Inflammatory macrophage treated with lipopolysaccharide for 1 hour (primary cell): ENCODE measurements at regions not wholly inside any gene's neighbourhood (a gene's known extent, or its start where the extent isn't known, plus 50 kb on each side); places are given as distances from the start of the nearest gene placed in this dataset.

Experiments
- DNase-seq, 2 donors: peaks; one replicate each; pipeline ENCODE4 v3.0.0-alpha.2; 2020 to 2022

DNA sequence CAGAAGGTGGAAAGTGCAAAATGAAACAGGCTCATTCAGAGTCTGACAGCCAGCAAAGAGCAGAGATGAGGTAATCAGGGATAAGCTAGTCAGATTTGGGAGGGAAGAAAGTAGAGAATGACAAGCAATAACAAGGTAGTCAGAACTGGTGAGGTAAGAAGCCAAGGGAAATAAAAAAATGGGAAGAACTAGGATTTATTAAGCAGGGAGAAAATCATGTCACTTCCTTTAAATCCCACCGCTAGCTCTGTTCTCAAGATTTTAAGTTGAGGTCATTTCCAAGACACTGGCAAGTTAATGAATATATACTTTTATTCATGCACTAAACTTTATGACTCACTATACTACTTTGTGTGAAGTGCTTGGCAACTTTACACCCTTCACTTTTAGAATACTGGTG is 1106.8 kb downstream of the IGSF11 start:
- DNase-seq: no peak

DNA sequence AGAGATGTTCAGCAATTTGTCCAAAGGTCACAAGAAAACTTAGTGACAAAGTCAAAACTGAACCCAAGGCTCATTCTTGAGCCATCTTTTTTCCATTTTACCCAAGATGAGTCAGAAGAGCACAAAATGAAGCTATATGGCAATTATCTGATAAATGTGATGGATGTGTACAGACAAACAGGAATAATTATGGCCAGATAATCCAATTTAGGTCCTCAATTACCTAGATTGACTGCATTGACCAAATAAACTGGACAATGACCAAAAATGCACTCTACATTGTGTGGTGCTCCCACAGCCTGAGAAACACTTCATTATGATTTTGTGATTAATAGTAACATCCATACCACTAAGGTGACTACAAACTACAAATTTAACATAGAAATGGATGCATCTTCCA is 1105.8 kb downstream of the IGSF11 start:
- no peak for DNase-seq

DNA sequence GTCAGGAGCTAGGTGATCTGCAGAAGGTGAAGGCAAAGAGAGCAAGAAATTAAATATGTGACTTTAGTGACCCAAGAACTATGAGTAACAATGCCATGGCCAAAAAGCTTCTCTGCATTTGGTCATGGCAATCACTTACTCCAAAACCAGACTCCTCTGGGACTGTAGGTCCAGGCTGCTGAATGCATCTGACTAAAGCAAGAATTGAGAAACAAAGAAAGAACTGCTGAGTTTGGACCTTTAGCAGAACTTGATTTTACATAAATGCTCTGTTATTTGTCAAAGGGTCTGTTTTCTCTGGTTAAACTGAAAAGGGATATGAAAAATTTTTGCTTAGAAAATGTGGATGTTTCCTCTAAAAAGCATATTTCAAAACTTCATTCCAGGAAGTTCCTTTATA is 1102.2 kb downstream of the IGSF11 start:
- no peak for DNase-seq

GRCh38 chr3:117936159-117936558 is 1098.5 kb downstream of the IGSF11 start:
- no peak for DNase-seq

DNA sequence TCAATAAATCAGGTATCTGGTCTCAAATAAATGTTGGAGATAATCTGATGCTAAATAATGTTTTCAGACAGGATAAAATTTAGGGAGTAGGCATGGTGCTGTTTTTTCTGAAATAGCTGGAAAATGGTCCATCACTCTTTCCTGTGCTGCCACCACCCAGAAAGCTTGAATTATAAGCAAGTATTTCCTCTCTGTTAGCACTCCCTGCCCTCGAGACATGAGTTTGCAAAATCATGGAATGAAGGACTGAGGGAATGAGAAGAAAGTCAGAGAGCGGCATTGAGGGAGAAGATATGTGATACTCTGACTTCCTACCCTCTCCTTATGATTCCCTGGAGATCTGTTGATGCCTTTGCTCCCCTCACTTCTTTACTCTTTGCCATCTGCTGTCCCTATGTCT is 1095.7 kb downstream of the IGSF11 start:
- no peak for DNase-seq

DNA sequence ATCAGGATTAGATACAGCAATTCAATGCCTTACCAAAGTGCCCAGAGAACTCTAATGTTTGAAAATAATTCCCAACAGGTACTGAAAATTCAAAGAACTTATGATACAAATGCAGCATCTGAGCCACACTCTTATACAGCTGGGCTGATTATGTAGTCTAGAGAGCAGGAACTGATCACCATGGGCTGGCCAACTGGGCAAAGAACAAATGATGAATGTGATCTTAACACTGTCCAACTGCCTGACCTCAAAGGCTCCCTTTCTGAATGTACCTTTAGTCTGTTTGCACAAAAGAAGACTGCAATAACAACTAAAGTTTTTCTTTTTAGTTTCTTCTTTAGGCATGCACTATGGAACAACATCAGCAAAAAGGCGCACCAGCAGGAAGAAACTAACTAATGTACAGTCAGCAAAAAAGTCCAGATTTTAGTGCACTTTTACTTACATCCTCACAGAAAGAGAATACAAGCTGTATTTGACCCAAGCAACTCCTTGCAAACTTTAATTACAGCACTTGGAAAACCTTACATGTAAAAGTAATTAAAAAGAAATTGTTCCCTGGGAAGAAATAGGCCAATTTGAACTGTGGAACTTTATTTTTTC is 1095.1 kb downstream of the IGSF11 start:
- no peak for DNase-seq

DNA sequence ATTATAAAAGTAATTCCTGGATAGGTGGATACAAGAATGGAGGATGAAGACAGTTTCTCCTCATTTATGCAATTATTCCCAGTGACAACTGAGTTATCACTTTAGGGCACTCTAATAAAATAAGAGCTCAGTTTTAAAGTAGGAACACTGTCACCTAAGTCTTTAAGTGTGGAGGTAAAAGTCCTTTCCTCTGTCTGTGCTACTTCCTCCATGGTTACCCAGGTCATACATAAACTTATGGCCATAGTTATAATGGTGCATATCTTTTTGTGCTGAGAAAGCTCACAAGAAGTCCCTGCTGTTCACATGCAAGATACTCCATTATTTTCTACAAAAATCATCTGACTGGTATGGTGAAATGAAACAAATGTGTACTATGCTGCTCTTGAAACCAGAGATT is 1093.6 kb downstream of the IGSF11 start:
- DNase-seq: no peak

- DNase-seq: no peak
Measured at GRCh38 chr3:117941756-117942155, 1092.9 kb downstream of the IGSF11 start.

DNA sequence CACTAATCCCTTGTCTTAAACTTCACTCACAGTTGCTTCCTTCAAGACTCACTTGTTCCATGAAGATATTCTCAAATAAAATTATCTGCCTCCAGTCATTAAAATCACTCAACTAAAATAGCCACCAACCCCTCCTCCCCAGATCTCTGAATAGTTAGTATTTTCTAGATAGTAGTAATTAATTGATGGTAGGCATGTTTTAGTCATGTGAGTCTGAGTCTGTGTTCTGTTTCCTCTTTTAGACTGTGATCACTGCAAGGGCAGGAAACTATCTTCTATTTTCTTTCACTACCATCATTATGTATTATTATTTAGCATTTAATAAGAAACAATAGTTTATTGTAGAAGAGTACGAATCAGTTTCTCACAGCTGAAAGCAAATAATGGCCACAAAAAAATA is 1080.5 kb downstream of the IGSF11 start:
- no peak for DNase-seq

GRCh38 chr3:117955196-117955595 is 1079.5 kb downstream of the IGSF11 start:
- no peak for DNase-seq

DNA sequence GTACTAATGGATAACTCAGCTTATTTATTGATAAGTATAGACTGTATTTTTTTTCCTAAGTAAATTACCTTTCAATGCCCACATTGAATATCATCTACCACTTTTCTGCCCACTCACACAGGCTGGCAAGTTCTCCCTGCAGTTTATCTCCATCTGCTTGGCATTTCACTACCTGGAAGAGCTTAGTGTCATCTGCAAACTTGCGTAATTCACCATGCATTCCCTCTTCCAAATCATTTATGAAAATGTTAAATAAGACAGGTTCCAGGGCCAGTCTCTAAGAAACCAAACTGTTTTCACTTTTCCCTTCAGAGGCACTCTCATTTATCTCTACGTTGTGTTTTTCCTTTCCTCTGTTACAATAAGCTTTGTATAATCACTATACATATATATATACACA is 1076.6 kb downstream of the IGSF11 start:
- no peak for DNase-seq

DNA sequence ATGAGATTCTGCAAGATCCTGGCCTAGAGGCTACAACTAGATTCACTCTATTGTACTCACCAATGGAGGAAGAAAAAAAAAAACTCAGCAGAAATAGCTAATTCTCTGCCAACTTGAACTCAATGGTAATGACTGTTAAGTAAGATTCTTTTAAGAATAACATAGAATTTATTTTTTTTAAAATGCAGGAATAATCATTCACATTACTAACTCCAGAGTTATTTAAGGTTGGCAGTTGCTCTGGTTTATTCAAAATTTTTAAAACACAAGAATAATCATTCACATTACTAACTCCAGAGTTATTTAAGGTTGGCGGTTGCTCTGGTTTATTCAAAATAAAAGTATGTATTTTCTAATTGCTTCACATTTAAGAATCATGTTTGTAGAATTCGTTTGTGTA is 1071.9 kb downstream of the IGSF11 start:
- DNase-seq: no peak

- no peak for DNase-seq
Measured at GRCh38 chr3:117963858-117964257, 1070.8 kb downstream of the IGSF11 start.

DNA sequence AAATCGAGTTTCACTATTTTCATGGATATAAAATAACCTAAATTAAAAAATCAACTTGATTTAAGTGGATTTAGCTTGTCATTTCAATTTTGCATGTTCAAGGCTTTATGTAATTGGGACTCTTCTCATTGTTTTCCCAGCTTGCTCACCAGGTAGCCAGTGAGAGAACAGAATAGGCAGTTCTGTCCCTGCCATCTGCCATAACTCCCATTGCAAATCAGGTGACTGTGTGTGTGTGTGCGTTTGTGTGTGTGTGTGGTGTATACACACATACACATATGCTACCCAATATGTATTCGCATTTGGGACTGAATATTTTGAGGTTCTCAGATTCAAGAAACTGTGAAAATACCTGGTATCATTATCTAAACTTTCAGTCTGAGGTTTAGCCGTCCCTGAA is 1069.8 kb downstream of the IGSF11 start:
- DNase-seq: no peak

GRCh38 chr3:117977504-117978228 is 1057.0 kb downstream of the IGSF11 start:
- DNase-seq: no peak

GRCh38 chr3:117979466-117979865 is 1055.2 kb downstream of the IGSF11 start:
- DNase-seq: no peak

DNA sequence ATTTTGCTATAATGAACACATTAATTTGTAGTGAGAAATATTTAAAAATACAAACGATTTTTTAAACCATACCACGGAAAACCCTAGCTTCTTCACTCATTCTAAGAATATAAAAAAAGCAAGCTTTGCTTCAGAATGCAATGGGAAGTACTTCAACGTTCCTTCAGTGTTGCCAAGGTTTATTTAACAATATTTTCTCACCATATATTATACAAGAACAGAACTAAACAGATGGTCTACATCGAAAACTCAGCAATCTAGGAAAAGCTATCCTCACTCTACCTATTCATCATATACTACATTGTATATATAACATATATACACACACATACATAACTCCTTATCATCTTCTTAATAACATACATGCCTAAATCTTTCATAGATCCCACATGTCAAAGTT is 1047.4 kb downstream of the IGSF11 start:
- no peak for DNase-seq

DNA sequence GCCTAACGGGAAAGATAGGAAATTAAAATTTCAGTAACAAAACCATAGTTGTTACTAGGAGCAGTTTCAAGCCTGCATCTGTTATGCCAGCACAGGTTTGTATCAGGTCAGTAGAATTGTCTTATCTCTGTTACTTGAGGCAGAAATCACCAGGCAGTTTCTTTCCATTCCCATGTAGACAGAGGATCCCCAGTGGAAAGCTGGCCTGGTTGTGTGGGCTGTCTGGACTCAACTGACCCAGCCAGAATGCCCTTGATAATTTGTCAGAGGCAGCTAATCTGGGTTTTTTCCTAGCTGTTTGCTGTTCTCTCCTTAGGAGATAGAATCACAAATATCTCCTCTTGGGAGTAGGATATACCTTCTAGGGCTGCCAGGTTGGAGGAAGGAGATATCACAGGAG is 1044.7 kb downstream of the IGSF11 start:
- no peak for DNase-seq

DNA sequence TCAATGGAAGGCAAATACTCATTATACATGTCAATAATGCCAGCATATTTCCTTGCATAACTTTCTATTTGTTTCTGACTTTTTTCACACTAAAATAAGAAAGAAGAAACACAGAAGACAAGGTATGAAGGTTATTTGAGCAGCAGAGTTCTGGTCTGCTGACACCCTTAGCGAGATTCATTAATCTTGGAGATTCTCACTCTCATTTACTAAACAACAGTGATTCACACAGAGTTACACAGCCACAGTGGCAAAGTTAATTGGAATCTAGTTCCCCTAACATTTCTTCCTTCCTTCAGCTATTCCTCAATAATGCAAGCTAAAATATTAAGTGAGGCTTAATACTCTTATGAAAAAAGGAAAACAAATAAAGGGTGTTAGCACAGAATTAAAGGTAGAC is 1044.0 kb downstream of the IGSF11 start:
- no peak for DNase-seq

- DNase-seq: no peak
Measured at GRCh38 chr3:117995842-117996437, 1038.7 kb downstream of the IGSF11 start.

DNA sequence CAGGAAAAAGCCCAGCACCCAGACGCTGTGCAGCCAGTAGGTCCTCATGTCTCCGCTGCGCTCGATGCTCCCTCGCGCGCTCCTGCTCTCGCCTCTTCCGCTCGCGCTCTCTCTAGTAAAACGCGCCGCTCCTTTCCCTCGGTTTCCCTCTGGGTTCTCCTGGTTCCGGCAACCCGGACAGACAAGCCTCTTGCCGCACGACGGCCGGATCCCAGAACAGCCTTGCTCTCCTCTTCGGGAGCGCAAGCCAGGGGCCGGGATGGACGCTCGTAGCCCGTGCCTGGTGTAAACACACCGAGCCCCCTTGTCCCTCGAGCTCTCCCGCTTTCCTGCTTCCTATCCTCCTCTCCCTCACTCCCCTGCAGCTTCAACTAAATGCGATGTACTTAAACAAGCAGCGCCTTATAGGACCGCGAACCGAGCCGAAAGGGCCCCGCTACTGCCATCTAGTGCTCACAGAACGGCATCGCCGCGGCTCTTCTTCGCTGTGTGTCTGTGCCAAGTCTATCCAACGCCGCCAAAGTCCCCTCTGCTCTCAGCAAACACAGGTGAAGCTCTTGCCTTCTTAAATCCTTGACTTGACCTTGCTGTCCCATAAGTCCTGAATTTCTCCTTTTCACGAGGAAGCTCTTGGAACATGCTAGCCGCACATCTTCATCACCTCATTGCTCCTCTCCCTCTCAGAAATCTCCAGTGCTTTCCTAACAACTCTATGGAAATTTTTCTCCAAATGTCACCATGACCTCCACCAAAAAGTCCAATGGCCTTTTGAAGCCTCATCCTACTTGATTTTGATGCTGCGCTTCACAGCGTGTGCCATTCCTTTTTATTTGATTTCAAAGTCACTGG is 1037.2 kb downstream of the IGSF11 start:
- DNase-seq: peak; percentile 39 to 79

GRCh38 chr3:117998071-117998470 is 1036.6 kb downstream of the IGSF11 start:
- no peak for DNase-seq

GRCh38 chr3:118000219-118000618 is 1034.4 kb downstream of the IGSF11 start:
- DNase-seq: no peak

DNA sequence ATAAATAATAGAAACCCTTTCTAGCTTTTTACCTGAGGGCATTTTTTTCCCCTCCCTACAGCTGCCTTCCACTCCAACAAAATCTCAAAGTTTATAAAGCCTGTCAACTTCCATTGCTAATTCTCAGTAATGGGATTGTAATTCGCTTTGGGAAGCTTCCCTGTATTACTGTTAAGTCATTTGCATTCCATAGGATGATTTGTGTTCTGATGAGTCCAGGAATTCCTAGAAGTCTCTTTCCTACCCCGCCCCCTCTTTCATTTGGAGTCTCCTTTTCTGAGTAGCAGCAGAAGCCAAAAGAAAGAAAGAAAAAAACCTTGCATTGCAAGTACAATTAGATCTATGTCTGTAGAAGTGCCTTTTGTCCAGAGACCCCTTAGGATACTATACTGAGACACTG is 1033.3 kb downstream of the IGSF11 start:
- DNase-seq: no peak
